GM12892 (cell line): ENCODE measurements at regions not wholly inside any gene's neighbourhood (a gene's known extent, or its start where the extent isn't known, plus 50 kb on each side); places are given as distances from the start of the nearest gene placed in this dataset.

Experiments used
- DNase-seq: peaks from one replicate; pipeline ENCODE4 v3.0.0; 2011; ENCODE audit not compliant: insufficient read length
- FAIRE-seq: peaks from 2 replicates; lab custom pipeline; 2011; peaks lifted over from hg19 to GRCh38; lab: Jason Lieb, UNC
- POLR2A ChIP-seq: IDR thresholded peaks from 2 replicates; pipeline ENCODE4 v1.6.1; 2011; ENCODE audit warnings: low read depth, low read length, control low read depth
- POLR2AphosphoS5 ChIP-seq: IDR thresholded peaks from 2 replicates; pipeline ENCODE4 v1.6.1; 2011; ENCODE audit warnings: low read depth, low read length, control low read depth
- TAF1 ChIP-seq: IDR thresholded peaks from 2 replicates; pipeline ENCODE4 v1.6.1; 2011; ENCODE audit warnings: low read depth, mild to moderate bottlenecking, control low read depth, low read length, borderline replicate concordance

GRCh38 chr4:127533028-127533700 lies 99.6 kb upstream of the INTU start:
- DNase-seq: no peak

GRCh38 chr4:127534041-127534825 lies 98.5 kb upstream of the INTU start:
- no peak for DNase-seq
- no peak for TF ChIP-seq POLR2AphosphoS5
- no peak for TF ChIP-seq TAF1
- no peak for TF ChIP-seq POLR2A
- FAIRE-seq: no peak

More at GRCh38 chr4:127533028-127533700, 99.6 kb upstream of the INTU start:
- FAIRE-seq: no peak
- no peak for TF ChIP-seq POLR2AphosphoS5
- TF ChIP-seq TAF1: no peak

GRCh38 chr4:127538016-127538415 lies 94.7 kb upstream of the INTU start:
- no peak for TF ChIP-seq POLR2A
- no peak for TF ChIP-seq POLR2AphosphoS5
- TF ChIP-seq TAF1: no peak
- FAIRE-seq (no peak), DNase-seq (no peak)

GRCh38 chr4:127540497-127541025 lies 92.2 kb upstream of the INTU start:
- no peak for TF ChIP-seq POLR2A
- no peak for TF ChIP-seq TAF1
- TF ChIP-seq POLR2AphosphoS5: no peak
- no peak for FAIRE-seq
- no peak for DNase-seq

GRCh38 chr4:127545271-127545670 lies 87.5 kb upstream of the INTU start:
- DNase-seq (no peak), FAIRE-seq (no peak)
- TF ChIP-seq TAF1: no peak
- no peak for TF ChIP-seq POLR2AphosphoS5
- TF ChIP-seq POLR2A: no peak

GRCh38 chr4:127548990-127549925 lies 83.5 kb upstream of the INTU start:
- no peak for FAIRE-seq
- no peak for DNase-seq
- TF ChIP-seq TAF1 (no peak), POLR2A (no peak), POLR2AphosphoS5 (no peak)

GRCh38 chr4:127555106-127555505 lies 77.7 kb upstream of the INTU start:
- TF ChIP-seq POLR2AphosphoS5 (no peak), POLR2A (no peak), TAF1 (no peak)
- FAIRE-seq (no peak), DNase-seq (no peak)

GRCh38 chr4:127558088-127558487 lies 74.7 kb upstream of the INTU start:
- no peak for DNase-seq
- FAIRE-seq: no peak
- TF ChIP-seq POLR2A (no peak), POLR2AphosphoS5 (no peak), TAF1 (no peak)

GRCh38 chr4:127558489-127559407 lies 74.0 kb upstream of the INTU start:
- FAIRE-seq (no peak), DNase-seq (no peak)
- no peak for TF ChIP-seq POLR2AphosphoS5
- no peak for TF ChIP-seq TAF1

- FAIRE-seq (no peak), DNase-seq (no peak)
- TF ChIP-seq POLR2A (no peak), POLR2AphosphoS5 (no peak), TAF1 (no peak)
These were observed 72.8 kb upstream of the INTU start for GRCh38 chr4:127559981-127560380.
